ENCODE measurements at regions not wholly inside any gene's neighbourhood (a gene's known extent, or its start where the extent isn't known, plus 50 kb on each side); places are given as distances from the start of the nearest gene placed in this dataset.

DNA sequence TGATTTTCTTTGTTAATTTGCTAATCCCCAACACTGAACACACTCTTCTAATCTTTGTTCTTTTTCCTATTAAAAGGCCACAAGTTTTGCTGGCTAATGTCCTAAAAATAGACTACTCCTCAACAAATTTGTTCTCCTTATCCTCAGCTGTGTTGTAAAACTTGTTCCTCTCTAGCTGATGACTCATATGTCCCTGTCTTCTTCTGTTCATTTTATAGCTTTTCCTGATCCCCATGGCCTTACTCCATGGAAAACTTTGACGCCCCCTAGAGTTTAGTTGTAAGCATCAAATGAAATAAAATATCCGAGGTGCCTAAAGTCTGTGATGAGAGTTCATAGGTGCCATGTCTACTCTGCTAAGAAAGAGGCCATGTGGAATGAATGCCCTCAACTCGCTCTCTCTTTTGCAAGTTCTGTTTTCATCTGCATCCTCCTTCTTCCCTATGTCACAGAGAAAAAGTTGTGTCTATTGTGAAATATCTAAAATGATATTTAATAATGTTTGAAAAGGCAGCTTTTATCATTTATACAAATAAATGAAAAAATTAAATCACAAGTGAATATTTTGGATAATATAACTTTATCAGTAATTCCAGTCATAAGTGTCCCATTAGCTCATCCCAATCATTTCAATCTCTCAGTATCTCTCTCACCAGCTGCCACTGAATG lies 237.9 kb downstream of the IPO8 start:
- H3K9ac ChIP-seq (ENCODE audit: insufficient read depth, low read length, poor library complexity, severe bottlenecking) = no peak overlapping the region
- Mint-ChIP-seq H3K4me1 (no peaks in the 10 kb centered on the region), H3K36me3 (no peaks in the 10 kb centered on the region), H3K27me3 (ENCODE audit: low read depth in 3 of 3) (peaks cover 0 to 4% (median 1%) of the 10 kb centered on the region in 3 donors), H3K4me3 (no peak overlapping the region), H3K27ac (no peak overlapping the region), H3K9me3 (peaks cover 0 to 10% (median 1%) of the 10 kb centered on the region in 7 donors)
- no peak for TF ChIP-seq CTCF (IDR thresholded peaks at IDR 0.05)
- 38% methylated on average over 2 of the region's 3 CpGs for WGBS (ENCODE audit: insufficient coverage)
- no peaks in the 10 kb centered on the region for H3K36me3 ChIP-seq (replicated peaks in 1 of 2; ENCODE audit: control insufficient read depth in 1 of 2, insufficient read depth in 2 of 2, low read length in 2 of 2)
- no peak overlapping the region for H3K4me3 ChIP-seq (replicated peaks in 1 of 3; ENCODE audit: low read depth in 2 of 3, low read length in 3 of 3)
- no peaks in the 10 kb centered on the region for H3K79me2 ChIP-seq (ENCODE audit: insufficient read depth, low read length)
- H3K27me3 ChIP-seq (ENCODE audit: control insufficient read depth in 2 of 2, insufficient read depth in 2 of 2, low read length in 2 of 2) = no peaks in the 10 kb centered on the region
- no peaks in the 10 kb centered on the region for H3K4me1 ChIP-seq (ENCODE audit: control insufficient read depth in 1 of 2, insufficient read depth in 2 of 2, low read length in 2 of 2)
- H3K9me3 ChIP-seq (replicated peaks in 1 of 2; ENCODE audit: control insufficient read depth in 1 of 2, insufficient read depth in 1 of 2, low read length in 2 of 2) = peaks cover 12 to 13% of the 10 kb centered on the region in 2 donors
- H4K20me1 ChIP-seq (ENCODE audit: insufficient read depth, low read length) = no peaks in the 10 kb centered on the region
- H2AFZ ChIP-seq (ENCODE audit: insufficient read depth, low read depth, low read length, poor library complexity, severe bottlenecking) = no peak overlapping the region
- H3K27ac ChIP-seq (ENCODE audit: low read depth in 1 of 2, low read length in 2 of 2) = no peak overlapping the region
- intact Hi-C loops (cut with micrococcal nuclease) = no loop called here
- no peak for DNase-seq
- no peak overlapping the region for H3K4me2 ChIP-seq (replicated peaks; ENCODE audit: extremely low read depth, low read length, poor library complexity, severe bottlenecking)

DNA sequence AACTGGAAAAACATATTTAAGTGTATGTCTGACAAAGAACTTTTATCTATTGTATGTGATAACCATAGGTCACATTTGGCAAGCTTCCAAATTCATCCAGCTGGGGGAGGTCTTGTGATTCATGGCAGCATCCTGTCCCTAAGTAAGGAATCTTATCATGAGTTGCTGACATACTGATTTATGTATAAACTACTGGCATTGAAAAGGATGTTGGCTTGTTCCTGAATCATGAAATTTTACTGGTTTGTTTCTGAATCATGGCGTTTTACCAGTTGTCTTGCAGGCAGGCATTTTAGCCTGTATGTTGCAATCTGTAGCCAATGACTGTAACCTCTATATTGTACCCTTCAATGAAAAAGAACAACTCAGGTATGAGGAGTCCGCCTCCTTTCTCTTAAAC lies 244.8 kb downstream of the IPO8 start:
- no peaks in the 10 kb centered on the region for H3K4me1 ChIP-seq (ENCODE audit: control insufficient read depth in 1 of 2, insufficient read depth in 2 of 2, low read length in 2 of 2)
- H3K27me3 ChIP-seq (ENCODE audit: control insufficient read depth in 2 of 2, insufficient read depth in 2 of 2, low read length in 2 of 2) = no peaks in the 10 kb centered on the region
- Mint-ChIP-seq H3K4me3 (no peak overlapping the region), H3K27ac (no peak overlapping the region), H3K36me3 (no peaks in the 10 kb centered on the region), H3K9me3 (peaks cover 4 to 25% (median 8%) of the 10 kb centered on the region in 7 donors), H3K27me3 (ENCODE audit: low read depth in 3 of 3) (peaks cover 0 to 1% (median 0%) of the 10 kb centered on the region in 3 donors), H3K4me1 (no peaks in the 10 kb centered on the region)
- DNase-seq = no peak
- no peak overlapping the region for H3K9ac ChIP-seq (ENCODE audit: insufficient read depth, low read length, poor library complexity, severe bottlenecking)
- H4K20me1 ChIP-seq (ENCODE audit: insufficient read depth, low read length) = no peaks in the 10 kb centered on the region
- TF ChIP-seq CTCF (IDR thresholded peaks at IDR 0.05) = no peak
- no peak overlapping the region for H2AFZ ChIP-seq (ENCODE audit: insufficient read depth, low read depth, low read length, poor library complexity, severe bottlenecking)
- peaks cover 5% of the 10 kb centered on the region in 2 donors for H3K9me3 ChIP-seq (replicated peaks in 1 of 2; ENCODE audit: control insufficient read depth in 1 of 2, insufficient read depth in 1 of 2, low read length in 2 of 2)
- H3K27ac ChIP-seq (ENCODE audit: low read depth in 1 of 2, low read length in 2 of 2) = no peak overlapping the region
- no peaks in the 10 kb centered on the region for H3K79me2 ChIP-seq (ENCODE audit: insufficient read depth, low read length)
- H3K36me3 ChIP-seq (replicated peaks in 1 of 2; ENCODE audit: control insufficient read depth in 1 of 2, insufficient read depth in 2 of 2, low read length in 2 of 2) = no peaks in the 10 kb centered on the region
- intact Hi-C loops (cut with micrococcal nuclease) = no loop called here
- H3K4me3 ChIP-seq (replicated peaks in 1 of 3; ENCODE audit: low read depth in 2 of 3, low read length in 3 of 3) = no peak overlapping the region
- 100% methylated on average over 1 of the region's 2 CpGs for WGBS (ENCODE audit: insufficient coverage)
- H3K4me2 ChIP-seq (replicated peaks; ENCODE audit: extremely low read depth, low read length, poor library complexity, severe bottlenecking) = no peak overlapping the region
